HG03378 (cell line): ENCODE measurements at regions not wholly inside any gene's neighbourhood (a gene's known extent, or its start where the extent isn't known, plus 50 kb on each side); places are given as distances from the start of the nearest gene placed in this dataset.
"Not testable (repeated sequence)": the region's sequence is repeated elsewhere in the genome, so short reads cannot be mapped to it uniquely, and the experiment has no call there.

ENCODE experiments used
- ATAC-seq: cut with Tn5 transposase; IDR thresholded peaks from one replicate; pipeline ENCODE4 v1.9.1; 2021; ENCODE audit warnings: mild to moderate bottlenecking, moderate library complexity; ENCODE audit not compliant: unreplicated experiment

GRCh38 chr2:20130821-20131645, 79.6 kb upstream of the LAPTM4A start:
- no peak for ATAC-seq

- no peak for ATAC-seq
Measured at GRCh38 chr2:20130160-20130560, 78.7 kb upstream of the LAPTM4A start.

- ATAC-seq = no peak
Measured at GRCh38 chr2:20129331-20130159, 78.1 kb upstream of the LAPTM4A start.

- ATAC-seq = no peak
Measured at GRCh38 chr2:20128506-20129330, 77.3 kb upstream of the LAPTM4A start.

GRCh38 chr2:20126469-20126868, 75.0 kb upstream of the LAPTM4A start:
- ATAC-seq = no peak

GRCh38 chr2:20126040-20126439, 74.6 kb upstream of the LAPTM4A start:
- no peak for ATAC-seq

GRCh38 chr2:20125616-20126015, 74.2 kb upstream of the LAPTM4A start:
- ATAC-seq = no peak

- ATAC-seq = no peak
Measured at GRCh38 chr2:20125164-20125563, 73.7 kb upstream of the LAPTM4A start.

- ATAC-seq = no peak
Measured at GRCh38 chr2:20123871-20124594, 72.6 kb upstream of the LAPTM4A start.

- no peak for ATAC-seq
Measured at GRCh38 chr2:20122864-20123263, 71.4 kb upstream of the LAPTM4A start.

GRCh38 chr2:20120569-20121416, 69.4 kb upstream of the LAPTM4A start:
- no peak for ATAC-seq

GRCh38 chr2:20118051-20118450, 66.6 kb upstream of the LAPTM4A start:
- ATAC-seq = no peak

GRCh38 chr2:20115902-20116301, 64.5 kb upstream of the LAPTM4A start:
- ATAC-seq = no peak

GRCh38 chr2:20115374-20115773, 63.9 kb upstream of the LAPTM4A start:
- ATAC-seq = no peak

GRCh38 chr2:20113986-20114938, 62.8 kb upstream of the LAPTM4A start:
- ATAC-seq = no peak

GRCh38 chr2:20113004-20113796, 61.8 kb upstream of the LAPTM4A start:
- ATAC-seq = no peak

- ATAC-seq = not testable (repeated sequence)
Measured at GRCh38 chr2:20112361-20112760, 60.9 kb upstream of the LAPTM4A start.
